GM23338 (cell line): ENCODE measurements at regions not wholly inside any gene's neighbourhood (a gene's known extent, or its start where the extent isn't known, plus 50 kb on each side); places are given as distances from the start of the nearest gene placed in this dataset.

ENCODE experiments used
- ATAC-seq: fragments of 200-7000 bp; cut with Tn5 transposase; 3 replicates; pipeline ENCODE4 v1.9.1; 2020
- DNase-seq: peaks from one replicate; pipeline ENCODE4 v3.0.0-alpha.2; 2015; ENCODE audit warnings: low spot score
- H2AFZ ChIP-seq: fragments of 200-600 bp; sonication (generic); 2 replicates; pipeline ENCODE4 v1.8.0; 2016; ENCODE audit warnings: antibody characterized with exemption, mild to moderate bottlenecking, moderate library complexity
- H3F3A ChIP-seq: fragments of 200-600 bp; sonication (generic); replicated peaks from 2 replicates; pipeline ENCODE4 v1.8.0; 2017; ENCODE audit warnings: antibody characterized with exemption, mixed run types, low read depth
- H3K27ac ChIP-seq: fragments of 200-600 bp; sonication (generic); 2 replicates; pipeline ENCODE4 v1.6.1; 2016; ENCODE audit warnings: low read depth
- H3K27me3 ChIP-seq: fragments of 200-600 bp; sonication (generic); 2 replicates; pipeline ENCODE4 v1.8.0; 2016; ENCODE audit warnings: mild to moderate bottlenecking, mixed run types, moderate library complexity; ENCODE audit not compliant: insufficient read depth
- H3K36me3 ChIP-seq: fragments of 200-600 bp; sonication (generic); 2 replicates; pipeline ENCODE4 v1.8.0; 2016; ENCODE audit warnings: mild to moderate bottlenecking; ENCODE audit not compliant: insufficient read depth
- H3K4me1 ChIP-seq: fragments of 200-600 bp; sonication (generic); 2 replicates; pipeline ENCODE4 v1.8.0; 2016; ENCODE audit warnings: mild to moderate bottlenecking, moderate library complexity; ENCODE audit not compliant: insufficient read depth
- H3K4me2 ChIP-seq: fragments of 200-600 bp; sonication (generic); 2 replicates; pipeline ENCODE4 v1.7.1; 2017; ENCODE audit warnings: mixed run types
- H3K4me3 ChIP-seq: fragments of 200-600 bp; sonication (generic); 2 replicates; pipeline ENCODE4 v1.6.1; 2016; ENCODE audit warnings: mixed run types
- H3K79me2 ChIP-seq: fragments of 200-600 bp; sonication (generic); replicated peaks from 2 replicates; pipeline ENCODE4 v1.8.0; 2017; ENCODE audit warnings: mild to moderate bottlenecking; ENCODE audit not compliant: insufficient read depth
- H3K9me2 ChIP-seq: fragments of 200-600 bp; sonication (generic); 2 replicates; pipeline ENCODE4 v1.8.0; 2017; ENCODE audit not compliant: insufficient read depth
- H4K20me1 ChIP-seq: fragments of 200-600 bp; sonication (generic); replicated peaks from 2 replicates; pipeline ENCODE4 v1.8.0; 2017; ENCODE audit warnings: mild to moderate bottlenecking; ENCODE audit not compliant: insufficient read depth
- H3K27ac Mint-ChIP-seq: 2 replicates; pipeline ENCODE4 v1.8.0; 2020; ENCODE audit warnings: inconsistent platforms, mild to moderate bottlenecking, moderate library complexity, mixed read lengths
- H3K27me3 Mint-ChIP-seq: 3 replicates; pipeline ENCODE4 v1.8.0; 2022; ENCODE audit warnings: low read depth, mild to moderate bottlenecking, moderate library complexity, mixed read lengths, inconsistent platforms; ENCODE audit not compliant: insufficient read depth, poor library complexity
- H3K36me3 Mint-ChIP-seq: 3 replicates; pipeline ENCODE4 v1.8.0; 2021; ENCODE audit warnings: low read depth, mild to moderate bottlenecking, inconsistent platforms, moderate library complexity, mixed read lengths
- H3K4me1 Mint-ChIP-seq: 3 replicates; pipeline ENCODE4 v1.8.0; 2020; ENCODE audit warnings: mild to moderate bottlenecking, inconsistent platforms, mixed read lengths
- H3K4me3 Mint-ChIP-seq: 3 replicates; pipeline ENCODE4 v1.8.0; 2021; ENCODE audit warnings: moderate library complexity, mild to moderate bottlenecking, inconsistent platforms, mixed read lengths
- H3K9me3 Mint-ChIP-seq: 3 replicates; pipeline ENCODE4 v1.8.0; 2020; ENCODE audit warnings: moderate library complexity, mild to moderate bottlenecking, inconsistent platforms, mixed read lengths
- CREB1 ChIP-seq: fragments of 250-450 bp; sonication (Bioruptor Pico); IDR thresholded peaks from 2 replicates; pipeline ENCODE4 v1.5.0; 2020; ENCODE audit warnings: low read depth, mild to moderate bottlenecking, moderate library complexity
- CTCF ChIP-seq, 2 experiments: fragments of 200-600 bp in 1 of 2; sonication (generic) in 1 of 2; conservative IDR thresholded peaks; 2 replicates each; pipeline versions ENCODE4 v1.5.1 to v1.6.1; 2016 to 2017; ENCODE audit warnings: antibody characterized with exemption in 2 of 2, low read depth in 2 of 2, mild to moderate bottlenecking in 2 of 2, moderate library complexity in 1 of 2
- ETS1 ChIP-seq: IDR thresholded peaks from 2 replicates; pipeline ENCODE4 v1.6.1; 2016; ENCODE audit warnings: antibody characterized with exemption
- EZH2 ChIP-seq: fragments of 200-600 bp; sonication (generic); IDR thresholded peaks from one replicate; pipeline ENCODE4 v1.8.0; 2017; ENCODE audit warnings: antibody characterized with exemption, mild to moderate bottlenecking, low read depth; ENCODE audit not compliant: unreplicated experiment
- EZH2phosphoT487 ChIP-seq: fragments of 200-600 bp; sonication (generic); IDR thresholded peaks from one replicate; pipeline ENCODE4 v1.8.1; 2018; ENCODE audit warnings: antibody characterized with exemption; ENCODE audit not compliant: unreplicated experiment
- JUNB ChIP-seq: IDR thresholded peaks from one replicate; pipeline ENCODE4 v1.6.1; 2016; ENCODE audit warnings: antibody characterized with exemption; ENCODE audit not compliant: unreplicated experiment
- POLR2AphosphoS5 ChIP-seq: IDR thresholded peaks from 2 replicates; pipeline ENCODE4 v1.6.1; 2016; ENCODE audit warnings: antibody characterized with exemption, low read depth
- STAT1 ChIP-seq: IDR thresholded peaks from one replicate; pipeline ENCODE4 v1.6.1; 2016; ENCODE audit warnings: antibody characterized with exemption; ENCODE audit not compliant: unreplicated experiment
- ZNF114 ChIP-seq: fragments of 250-450 bp; sonication (Bioruptor Pico); IDR thresholded peaks from 2 replicates; pipeline ENCODE4 v1.5.0; 2020; ENCODE audit warnings: mild to moderate bottlenecking, moderate library complexity
- ZNF331 ChIP-seq: fragments of 250-450 bp; sonication (Bioruptor Pico); IDR thresholded peaks from 2 replicates; pipeline ENCODE4 v1.5.0; 2020; ENCODE audit warnings: low read depth, mild to moderate bottlenecking, moderate library complexity
- ZNF462 ChIP-seq: fragments of 250-450 bp; sonication (Bioruptor Pico); IDR thresholded peaks from 2 replicates; pipeline ENCODE4 v1.5.0; 2020; ENCODE audit warnings: mild to moderate bottlenecking, moderate library complexity

GRCh38 chr20:50364542-50364941 lies 145.6 kb upstream of the PTPN1 start:
- Histone ChIP-seq H3K4me2 (no peak overlapping the region), H3K4me3 (no peak overlapping the region), H3K36me3 (no peaks in the 10 kb centered on the region), H2AFZ (0 out of 2 replicates have a peak overlapping the region, but pooled peaks have one; percentile 52), H3K79me2 (no peaks in the 10 kb centered on the region), H3K27me3 (no peaks in the 10 kb centered on the region), H3K27ac (no peak overlapping the region), H3K9me2 (no peaks in the 10 kb centered on the region), H3F3A (no peaks in the 10 kb centered on the region), H3K4me1 (no peaks in the 10 kb centered on the region), H4K20me1 (no peaks in the 10 kb centered on the region)
- no peak for DNase-seq
- TF ChIP-seq ZNF331 (CRISPR knock-in tag), result no peak
- no peak for TF ChIP-seq EZH2phosphoT487
- TF ChIP-seq JUNB, result no peak
- no peak for TF ChIP-seq STAT1
- TF ChIP-seq ZNF114 (CRISPR knock-in tag), result no peak
- TF ChIP-seq CREB1 (CRISPR knock-in tag), result no peak
- no peak for TF ChIP-seq CTCF (conservative IDR thresholded peaks at IDR 0.05; ENCODE audit: low read depth in 2 of 2)
- TF ChIP-seq POLR2AphosphoS5, result no peak
- TF ChIP-seq EZH2, result no peak
- no peak for TF ChIP-seq ZNF462
- TF ChIP-seq ETS1, result no peak
- no peak for ATAC-seq
- H3K27ac Mint-ChIP-seq, result no peak overlapping the region
- peaks cover 8% of the 10 kb centered on the region for H3K27me3 Mint-ChIP-seq
- no peaks in the 10 kb centered on the region for H3K36me3 Mint-ChIP-seq
- H3K4me1 Mint-ChIP-seq, result peaks cover 6% of the 10 kb centered on the region
- no peaks in the 10 kb centered on the region; the same call in 2 of the 3 replicates for H3K9me3 Mint-ChIP-seq
- H3K4me3 Mint-ChIP-seq, result no peak overlapping the region
